ENCODE measurements at regions not wholly inside any gene's neighbourhood (a gene's known extent, or its start where the extent isn't known, plus 50 kb on each side); places are given as distances from the start of the nearest gene placed in this dataset.

- Histone ChIP-seq H3K36me3 (ENCODE audit: control insufficient read depth in 3 of 3, insufficient read depth in 3 of 3, low read length in 3 of 3) (no peaks in the 10 kb centered on the region), H3K9me3 (ENCODE audit: control insufficient read depth in 3 of 3, low read length in 3 of 3) (no peaks in the 10 kb centered on the region)
Observed at GRCh38 chr13:22102271-22102670, 431.4 kb downstream of the FGF9 start.

DNA sequence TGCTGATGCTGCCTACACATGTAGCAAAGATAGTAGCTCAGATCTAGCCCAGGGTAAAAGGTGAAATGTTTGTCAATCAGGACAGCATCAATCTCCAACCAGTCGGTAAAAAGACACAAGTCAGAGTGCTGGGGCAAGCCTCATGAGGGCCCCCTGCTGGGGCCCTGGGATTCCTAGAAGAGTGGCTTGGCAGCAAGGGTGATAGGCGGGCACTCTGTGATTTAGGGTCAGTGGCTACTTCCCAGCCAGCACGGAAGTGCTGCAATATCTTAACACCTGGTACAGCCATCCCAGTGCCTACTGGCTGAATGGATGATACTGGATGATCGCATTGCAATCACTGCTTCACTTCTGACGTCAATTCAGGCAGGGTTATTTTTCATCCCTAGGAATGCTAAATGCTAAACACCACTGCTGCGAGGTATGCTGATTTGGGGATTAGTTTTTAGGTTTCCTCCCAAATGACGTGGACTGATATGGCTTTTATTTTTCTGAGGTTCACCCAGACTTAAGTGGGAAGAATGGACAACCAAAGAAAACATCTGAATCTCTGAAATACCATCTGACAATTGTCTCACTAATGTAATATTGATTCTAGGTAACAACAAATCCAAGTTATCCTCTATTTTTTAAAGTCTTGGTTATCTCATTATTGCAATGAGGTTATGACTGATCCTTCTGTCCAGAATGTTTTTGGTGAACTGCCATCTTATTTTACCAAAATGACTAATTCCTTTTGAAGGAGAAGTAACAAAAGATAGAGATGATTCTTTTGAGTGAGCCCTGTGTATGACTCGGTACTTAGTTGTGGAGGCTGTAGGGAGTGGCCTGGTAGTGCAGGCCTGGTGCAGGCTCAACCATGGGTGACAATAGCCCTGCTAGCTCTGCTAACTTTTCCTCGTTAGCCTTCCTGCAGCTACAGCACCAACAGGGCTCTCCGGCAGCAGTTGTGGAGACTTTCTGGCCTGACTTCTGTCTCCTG, 432.5 kb downstream of the FGF9 start:
- H3K9ac ChIP-seq (ENCODE audit: low read depth in 1 of 3, low read length in 3 of 3): no peak overlapping the region
- no peaks in the 10 kb centered on the region for H3K4me1 ChIP-seq (ENCODE audit: control insufficient read depth in 3 of 3, insufficient read depth in 3 of 3, low read length in 3 of 3)
- H3K4me3 ChIP-seq (ENCODE audit: low read length in 3 of 3): no peak overlapping the region
- H3K9me3 ChIP-seq (ENCODE audit: control insufficient read depth in 3 of 3, low read length in 3 of 3): no peaks in the 10 kb centered on the region
- H3K36me3 ChIP-seq (ENCODE audit: control insufficient read depth in 3 of 3, insufficient read depth in 3 of 3, low read length in 3 of 3): no peaks in the 10 kb centered on the region
- no peak overlapping the region for H3K27ac ChIP-seq (ENCODE audit: low read depth, low read length)
- no peaks in the 10 kb centered on the region for H3K27me3 ChIP-seq (ENCODE audit: control insufficient read depth in 3 of 3, insufficient read depth in 3 of 3, low read length in 3 of 3)

More at GRCh38 chr13:22102271-22102670, 431.4 kb downstream of the FGF9 start:
- Histone ChIP-seq H3K27me3 (ENCODE audit: control insufficient read depth in 3 of 3, insufficient read depth in 3 of 3, low read length in 3 of 3) (no peaks in the 10 kb centered on the region), H3K4me1 (ENCODE audit: control insufficient read depth in 3 of 3, insufficient read depth in 3 of 3, low read length in 3 of 3) (no peaks in the 10 kb centered on the region), H3K4me3 (ENCODE audit: low read length in 3 of 3) (no peak overlapping the region), H3K9ac (ENCODE audit: low read depth in 1 of 3, low read length in 3 of 3) (no peak overlapping the region), H3K27ac (ENCODE audit: low read depth, low read length) (no peak overlapping the region)

- Histone ChIP-seq H3K4me3 (ENCODE audit: low read length in 3 of 3) (no peak overlapping the region), H3K27ac (ENCODE audit: low read depth, low read length) (no peak overlapping the region), H3K4me1 (ENCODE audit: control insufficient read depth in 3 of 3, insufficient read depth in 3 of 3, low read length in 3 of 3) (peaks cover 0 to 4% (median 0%) of the 10 kb centered on the region in 3 donors), H3K9ac (ENCODE audit: low read depth in 1 of 3, low read length in 3 of 3) (no peak overlapping the region), H3K36me3 (ENCODE audit: control insufficient read depth in 3 of 3, insufficient read depth in 3 of 3, low read length in 3 of 3) (no peaks in the 10 kb centered on the region), H3K27me3 (ENCODE audit: control insufficient read depth in 3 of 3, insufficient read depth in 3 of 3, low read length in 3 of 3) (peaks cover 0 to 3% (median 3%) of the 10 kb centered on the region in 3 donors), H3K9me3 (ENCODE audit: control insufficient read depth in 3 of 3, low read length in 3 of 3) (no peaks in the 10 kb centered on the region)
Observed at GRCh38 chr13:22106058-22106457, 435.2 kb downstream of the FGF9 start.

DNA sequence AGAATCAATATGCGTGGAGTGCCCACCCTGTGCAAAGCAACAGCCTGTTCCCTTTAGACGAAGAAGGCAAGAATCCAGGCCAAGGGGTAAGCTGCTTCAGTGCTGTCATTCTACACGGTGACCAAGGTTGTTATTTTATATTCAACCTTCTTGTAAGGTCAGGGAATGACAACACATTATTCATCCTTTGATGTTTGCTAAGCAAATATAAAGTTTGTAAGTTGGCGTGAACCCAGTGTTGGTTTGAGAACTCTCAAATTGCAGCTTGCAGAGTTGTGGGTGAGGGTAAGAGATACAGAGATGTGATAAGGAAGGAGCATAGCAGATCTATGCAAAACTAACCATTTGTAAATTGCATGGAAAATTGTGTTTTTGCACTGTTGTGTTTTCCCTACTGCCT, 436.7 kb downstream of the FGF9 start:
- Histone ChIP-seq H3K9ac (ENCODE audit: low read depth in 1 of 3, low read length in 3 of 3) (no peak overlapping the region), H3K4me3 (ENCODE audit: low read length in 3 of 3) (no peak overlapping the region), H3K4me1 (ENCODE audit: control insufficient read depth in 3 of 3, insufficient read depth in 3 of 3, low read length in 3 of 3) (peaks cover 0 to 4% (median 0%) of the 10 kb centered on the region in 3 donors), H3K27ac (ENCODE audit: low read depth, low read length) (no peak overlapping the region), H3K9me3 (ENCODE audit: control insufficient read depth in 3 of 3, low read length in 3 of 3) (no peaks in the 10 kb centered on the region), H3K36me3 (ENCODE audit: control insufficient read depth in 3 of 3, insufficient read depth in 3 of 3, low read length in 3 of 3) (no peaks in the 10 kb centered on the region), H3K27me3 (ENCODE audit: control insufficient read depth in 3 of 3, insufficient read depth in 3 of 3, low read length in 3 of 3) (peaks cover 0 to 3% (median 3%) of the 10 kb centered on the region in 3 donors)

GRCh38 chr13:22108283-22108942, 437.5 kb downstream of the FGF9 start:
- peaks cover 0 to 3% (median 3%) of the 10 kb centered on the region in 3 donors for H3K27me3 ChIP-seq (ENCODE audit: control insufficient read depth in 3 of 3, insufficient read depth in 3 of 3, low read length in 3 of 3)
- peaks cover 0 to 4% (median 0%) of the 10 kb centered on the region in 3 donors for H3K4me1 ChIP-seq (ENCODE audit: control insufficient read depth in 3 of 3, insufficient read depth in 3 of 3, low read length in 3 of 3)
- no peak overlapping the region for H3K27ac ChIP-seq (ENCODE audit: low read depth, low read length)
- no peaks in the 10 kb centered on the region for H3K36me3 ChIP-seq (ENCODE audit: control insufficient read depth in 3 of 3, insufficient read depth in 3 of 3, low read length in 3 of 3)
- H3K9ac ChIP-seq (ENCODE audit: low read depth in 1 of 3, low read length in 3 of 3): no peak overlapping the region
- no peak overlapping the region for H3K4me3 ChIP-seq (ENCODE audit: low read length in 3 of 3)
- H3K9me3 ChIP-seq (ENCODE audit: control insufficient read depth in 3 of 3, low read length in 3 of 3): no peaks in the 10 kb centered on the region

- no peaks in the 10 kb centered on the region for H3K36me3 ChIP-seq (ENCODE audit: control insufficient read depth in 3 of 3, insufficient read depth in 3 of 3, low read length in 3 of 3)
Observed at GRCh38 chr13:22108979-22109378, 438.1 kb downstream of the FGF9 start.

DNA sequence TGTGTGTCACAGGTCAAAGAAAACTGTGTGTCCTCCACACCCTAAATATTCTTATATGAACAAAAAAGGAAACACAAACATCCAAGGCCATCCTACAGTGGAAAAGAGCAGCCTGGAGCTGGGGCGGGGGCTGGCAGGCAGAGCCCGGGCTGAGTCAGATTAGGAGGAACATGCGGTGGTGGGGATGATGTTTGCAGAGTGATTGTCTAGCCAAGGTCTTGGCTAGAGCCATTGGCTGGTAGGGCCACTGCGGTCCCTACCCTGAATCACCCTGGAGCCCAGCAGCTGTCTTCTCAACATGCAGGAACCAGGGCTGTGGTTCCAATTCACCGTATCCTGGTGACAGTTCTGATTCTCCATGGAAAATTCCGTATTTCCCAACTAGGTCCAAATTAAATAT, 439.5 kb downstream of the FGF9 start:
- Histone ChIP-seq H3K27ac (ENCODE audit: low read depth, low read length) (no peak overlapping the region), H3K4me1 (ENCODE audit: control insufficient read depth in 3 of 3, insufficient read depth in 3 of 3, low read length in 3 of 3) (peaks cover 0 to 4% (median 2%) of the 10 kb centered on the region in 3 donors), H3K9me3 (ENCODE audit: control insufficient read depth in 3 of 3, low read length in 3 of 3) (no peaks in the 10 kb centered on the region), H3K9ac (ENCODE audit: low read depth in 1 of 3, low read length in 3 of 3) (no peak overlapping the region), H3K27me3 (ENCODE audit: control insufficient read depth in 3 of 3, insufficient read depth in 3 of 3, low read length in 3 of 3) (peaks cover 0 to 3% (median 3%) of the 10 kb centered on the region in 3 donors), H3K4me3 (ENCODE audit: low read length in 3 of 3) (no peak overlapping the region), H3K36me3 (ENCODE audit: control insufficient read depth in 3 of 3, insufficient read depth in 3 of 3, low read length in 3 of 3) (no peaks in the 10 kb centered on the region)

More at GRCh38 chr13:22108979-22109378, 438.1 kb downstream of the FGF9 start:
- Histone ChIP-seq H3K4me1 (ENCODE audit: control insufficient read depth in 3 of 3, insufficient read depth in 3 of 3, low read length in 3 of 3) (peaks cover 0 to 4% (median 0%) of the 10 kb centered on the region in 3 donors), H3K27me3 (ENCODE audit: control insufficient read depth in 3 of 3, insufficient read depth in 3 of 3, low read length in 3 of 3) (peaks cover 0 to 3% (median 3%) of the 10 kb centered on the region in 3 donors), H3K27ac (ENCODE audit: low read depth, low read length) (no peak overlapping the region), H3K9ac (ENCODE audit: low read depth in 1 of 3, low read length in 3 of 3) (no peak overlapping the region), H3K9me3 (ENCODE audit: control insufficient read depth in 3 of 3, low read length in 3 of 3) (no peaks in the 10 kb centered on the region), H3K4me3 (ENCODE audit: low read length in 3 of 3) (no peak overlapping the region)

- no peak overlapping the region for H3K9ac ChIP-seq (ENCODE audit: low read depth in 1 of 3, low read length in 3 of 3)
Observed at GRCh38 chr13:22111152-22111783, 440.4 kb downstream of the FGF9 start.

DNA sequence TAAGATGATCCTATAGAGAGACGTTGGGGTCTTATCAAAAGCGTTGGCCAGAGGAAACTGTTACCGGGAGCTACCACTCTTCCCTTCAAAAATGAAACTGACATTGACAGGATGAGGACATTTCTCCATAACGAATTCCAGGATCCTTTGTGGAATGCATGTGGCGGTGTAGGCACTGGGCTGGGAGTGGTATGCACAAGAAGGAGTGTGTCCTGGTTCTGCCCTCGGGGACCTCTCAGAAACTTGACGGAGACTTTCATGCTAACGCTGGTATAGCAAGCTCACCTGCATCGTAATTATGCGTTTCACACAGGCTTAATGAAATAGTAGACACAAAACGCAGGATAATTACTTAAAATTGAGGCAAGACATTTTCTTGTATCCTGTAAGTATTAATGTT, 441.1 kb downstream of the FGF9 start:
- Histone ChIP-seq H3K4me1 (ENCODE audit: control insufficient read depth in 3 of 3, insufficient read depth in 3 of 3, low read length in 3 of 3) (peaks cover 0 to 4% (median 2%) of the 10 kb centered on the region in 3 donors), H3K9me3 (ENCODE audit: control insufficient read depth in 3 of 3, low read length in 3 of 3) (no peaks in the 10 kb centered on the region), H3K27ac (ENCODE audit: low read depth, low read length) (no peak overlapping the region), H3K27me3 (ENCODE audit: control insufficient read depth in 3 of 3, insufficient read depth in 3 of 3, low read length in 3 of 3) (peaks cover 0 to 3% (median 3%) of the 10 kb centered on the region in 3 donors), H3K36me3 (ENCODE audit: control insufficient read depth in 3 of 3, insufficient read depth in 3 of 3, low read length in 3 of 3) (no peaks in the 10 kb centered on the region), H3K9ac (ENCODE audit: low read depth in 1 of 3, low read length in 3 of 3) (no peak overlapping the region), H3K4me3 (ENCODE audit: low read length in 3 of 3) (no peak overlapping the region)

More at GRCh38 chr13:22111152-22111783, 440.4 kb downstream of the FGF9 start:
- H3K36me3 ChIP-seq (ENCODE audit: control insufficient read depth in 3 of 3, insufficient read depth in 3 of 3, low read length in 3 of 3): no peaks in the 10 kb centered on the region
- peaks cover 0 to 3% (median 3%) of the 10 kb centered on the region in 3 donors for H3K27me3 ChIP-seq (ENCODE audit: control insufficient read depth in 3 of 3, insufficient read depth in 3 of 3, low read length in 3 of 3)
- H3K4me3 ChIP-seq (ENCODE audit: low read length in 3 of 3): no peak overlapping the region
- H3K9me3 ChIP-seq (ENCODE audit: control insufficient read depth in 3 of 3, low read length in 3 of 3): no peaks in the 10 kb centered on the region
- peaks cover 0 to 4% (median 2%) of the 10 kb centered on the region in 3 donors for H3K4me1 ChIP-seq (ENCODE audit: control insufficient read depth in 3 of 3, insufficient read depth in 3 of 3, low read length in 3 of 3)
- no peak overlapping the region for H3K27ac ChIP-seq (ENCODE audit: low read depth, low read length)

Data from skeletal muscle tissue (tissue), 3 donors.